NOMO-1 treated with DMSO at 0.1 percent for 48 hours (cell line): ENCODE measurements at regions not wholly inside any gene's neighbourhood (a gene's known extent, or its start where the extent isn't known, plus 50 kb on each side); places are given as distances from the start of the nearest gene placed in this dataset.

Source experiments
- DNase-seq: peaks from one replicate; lab custom pipeline; 2025; ENCODE audit not compliant: unreplicated experiment; lab: John Stamatoyannopoulos, UW

DNA sequence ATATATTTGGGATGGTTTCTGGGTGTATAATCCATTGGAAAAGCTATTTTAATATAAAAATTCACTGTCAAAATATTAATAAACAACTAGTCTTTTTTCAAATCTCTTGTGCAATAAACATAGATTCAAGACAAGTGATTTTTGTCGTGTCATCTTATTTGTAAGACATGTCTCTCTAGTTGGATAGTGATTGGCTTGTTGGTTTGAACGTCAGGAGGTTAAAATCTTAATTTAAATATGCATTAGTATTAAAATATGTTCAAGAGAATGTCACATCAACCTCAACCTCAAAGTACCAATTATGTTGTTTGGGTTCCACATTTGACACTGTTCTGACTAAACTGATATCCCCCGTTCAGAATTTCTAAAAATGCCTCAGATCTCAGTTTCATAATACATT lies 287.6 kb downstream of the CASP12 start:
- DNase-seq, result no peak

DNA sequence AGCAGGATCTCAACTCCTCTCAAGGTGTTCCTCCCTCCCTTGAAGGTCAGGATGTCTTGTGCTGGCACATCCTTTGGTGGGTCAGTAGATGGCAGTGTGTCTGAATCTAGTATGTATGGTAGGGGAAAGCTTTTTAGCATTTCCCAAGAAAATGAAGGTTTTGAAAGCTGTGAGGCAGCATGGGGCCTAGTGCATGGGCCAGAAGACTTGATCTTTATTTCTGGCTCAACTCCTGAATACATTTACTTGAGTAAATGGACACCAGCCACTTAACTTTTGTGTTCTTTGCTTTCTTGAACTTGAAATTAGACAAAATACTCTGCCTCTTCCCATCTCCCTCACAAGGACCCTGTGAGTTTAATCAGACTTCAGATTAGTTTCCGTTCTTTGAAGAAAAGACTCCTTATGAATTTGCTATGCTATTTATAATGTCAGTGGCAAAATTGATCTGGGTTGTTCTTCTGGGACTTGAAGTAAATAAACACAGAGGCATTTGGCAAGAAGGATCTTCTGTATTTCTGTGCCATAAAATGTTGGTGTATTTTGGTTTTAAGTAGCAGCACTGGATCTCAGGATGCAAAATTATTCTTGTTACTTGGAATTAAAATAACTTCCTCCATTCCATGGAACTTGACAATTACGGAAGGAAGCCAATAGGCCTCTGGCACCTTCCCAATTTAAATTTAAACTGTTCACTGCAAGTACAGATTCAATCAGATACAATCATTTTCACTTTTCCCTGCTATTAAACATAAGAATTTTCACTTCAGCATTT lies 288.8 kb downstream of the CASP12 start:
- peak; percentile 65 for DNase-seq

DNA sequence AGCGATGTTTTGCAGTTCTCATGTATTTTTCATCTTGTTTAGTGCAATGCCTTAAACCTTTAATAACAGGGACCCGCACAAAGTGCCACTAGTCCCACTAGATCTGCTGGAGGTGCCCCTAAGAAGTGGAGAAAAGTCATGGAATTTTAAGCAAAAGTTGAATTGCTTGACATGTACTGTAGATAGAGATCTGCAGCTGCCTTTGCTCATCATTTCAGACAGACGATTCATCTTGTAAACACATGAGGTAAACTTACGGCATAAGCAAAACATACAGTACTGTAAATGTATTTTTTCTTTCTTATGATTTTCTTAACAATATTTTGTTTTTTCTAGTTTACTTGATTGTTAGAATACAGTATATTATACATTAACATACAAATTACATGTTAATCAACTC lies 295.6 kb downstream of the CASP12 start:
- no peak for DNase-seq

DNA sequence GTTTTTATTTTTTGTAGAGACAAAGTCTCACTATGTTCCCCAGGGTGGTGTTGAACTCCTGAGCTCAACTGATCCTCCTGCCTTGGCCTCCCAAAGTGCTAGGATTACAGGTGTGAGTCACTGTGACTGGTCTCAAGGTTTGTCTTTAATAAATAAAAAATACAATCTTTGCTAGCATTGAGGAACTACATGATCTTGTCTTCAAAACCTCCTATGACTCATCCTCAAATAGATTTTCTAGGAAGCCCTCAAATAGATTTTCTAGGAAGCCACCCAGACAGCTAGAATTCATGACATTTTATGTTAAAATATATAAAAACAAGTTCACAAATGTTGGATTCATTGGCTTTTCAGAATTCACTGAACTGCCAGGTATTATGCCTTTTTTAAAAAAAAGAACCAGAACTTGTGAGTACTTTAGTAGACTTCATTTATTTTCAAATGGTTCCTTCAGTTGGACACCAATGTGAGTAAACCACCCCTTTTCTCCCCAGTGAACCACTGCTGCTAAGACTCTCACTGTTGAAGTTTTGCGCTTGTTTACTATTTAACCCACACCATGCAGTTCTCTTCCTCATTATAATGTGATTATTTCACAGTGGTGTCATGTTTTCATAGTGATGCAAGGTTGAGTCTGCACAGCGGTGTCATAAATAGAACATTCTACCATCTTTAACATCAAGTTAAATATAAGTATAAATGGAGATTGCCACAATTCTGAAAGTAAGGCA lies 303.9 kb downstream of the CASP12 start:
- DNase-seq, result no peak

DNA sequence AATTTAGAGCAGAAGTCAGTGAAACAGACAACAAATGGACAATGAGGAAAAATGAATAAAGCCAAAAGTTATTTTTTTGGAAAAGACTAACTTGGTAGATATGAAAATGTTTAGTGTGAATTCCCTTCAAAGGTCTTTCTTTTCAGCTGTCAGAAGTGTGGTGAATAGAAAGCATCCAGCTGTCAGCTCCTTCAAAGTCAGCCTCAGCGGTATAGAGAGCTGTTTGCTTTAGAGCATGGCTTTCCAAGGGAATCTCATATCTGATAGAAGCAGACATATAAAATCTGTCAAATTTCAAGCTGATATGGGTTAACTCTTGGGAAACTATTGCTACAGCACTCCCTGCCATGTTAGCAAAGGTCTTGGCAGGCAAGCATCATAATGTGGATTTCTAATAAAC lies 309.3 kb downstream of the CASP12 start:
- DNase-seq, result no peak

DNA sequence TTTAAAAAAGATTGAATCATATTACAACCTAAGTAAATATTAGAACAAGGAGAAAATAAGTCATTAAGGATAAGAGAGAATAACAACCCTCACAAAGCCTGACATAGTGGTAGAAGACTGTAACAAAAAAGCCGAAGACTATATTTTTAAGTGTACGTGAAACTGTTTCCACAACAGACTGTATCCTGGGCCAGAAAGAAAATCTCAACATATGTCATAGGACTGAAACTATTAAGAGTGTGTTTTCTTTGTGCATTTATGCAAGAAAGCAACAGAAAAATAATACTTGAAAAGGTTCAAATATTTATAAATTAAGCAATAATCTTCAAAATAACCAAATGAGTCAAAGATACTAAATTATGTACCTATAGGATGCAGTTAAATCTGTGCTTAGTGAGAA lies 309.8 kb downstream of the CASP12 start:
- DNase-seq, result no peak

DNA sequence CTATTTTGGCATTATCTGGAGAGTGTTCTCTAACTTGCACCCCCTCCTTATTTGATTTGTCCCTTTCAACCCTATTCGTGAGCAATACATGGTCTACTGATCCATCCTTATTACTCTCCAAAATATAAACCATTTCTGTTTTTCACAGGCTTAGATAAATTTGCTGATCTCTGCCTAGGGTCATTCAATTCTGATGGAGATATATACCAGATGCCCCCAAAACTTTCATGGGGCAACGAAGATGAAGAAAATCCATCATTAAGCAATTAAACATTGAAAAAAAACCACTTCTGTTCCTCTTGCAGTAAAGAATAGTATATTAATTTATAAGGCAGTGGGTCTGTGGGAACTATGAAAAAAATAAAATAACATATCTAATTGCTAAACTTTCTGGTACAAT lies 313.4 kb downstream of the CASP12 start:
- no peak for DNase-seq

DNA sequence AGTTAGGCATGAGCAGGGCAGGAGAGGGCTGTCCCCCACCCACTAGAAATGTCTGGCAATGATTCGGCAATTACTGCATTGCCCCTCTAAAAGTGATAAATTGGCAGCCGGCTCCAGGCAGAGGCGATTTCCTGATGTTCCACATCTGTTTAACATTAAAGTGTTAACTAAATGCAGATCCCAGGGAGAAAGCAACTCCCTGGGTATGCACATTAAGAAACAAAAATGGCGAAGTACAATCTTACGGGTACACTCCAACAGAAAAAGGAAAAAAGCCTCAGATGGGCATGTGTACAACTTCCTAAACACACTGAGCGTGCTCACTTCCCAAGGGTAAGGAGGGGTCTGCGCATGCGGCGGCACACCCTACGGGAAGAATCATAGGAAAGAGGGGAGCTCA lies 314.4 kb downstream of the CASP12 start:
- no peak for DNase-seq

DNA sequence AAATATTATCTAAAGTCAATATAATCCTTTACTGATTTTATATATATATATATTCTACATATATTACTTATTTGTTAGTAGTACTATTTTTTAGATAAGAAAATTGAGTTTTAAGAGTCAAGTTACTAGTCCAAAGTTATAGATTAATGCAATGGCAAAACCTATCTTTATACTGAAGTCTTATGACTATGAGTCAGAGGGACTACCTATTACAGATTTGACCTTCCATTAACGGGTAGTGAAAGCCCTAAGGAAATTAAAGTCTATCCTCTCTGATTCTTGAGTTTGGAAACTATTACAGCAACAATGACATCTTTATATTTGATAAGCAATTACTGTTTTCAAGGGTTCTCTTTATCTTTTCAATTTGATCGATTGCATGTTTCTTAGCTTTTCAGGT lies 315.8 kb downstream of the CASP12 start:
- DNase-seq, result no peak

DNA sequence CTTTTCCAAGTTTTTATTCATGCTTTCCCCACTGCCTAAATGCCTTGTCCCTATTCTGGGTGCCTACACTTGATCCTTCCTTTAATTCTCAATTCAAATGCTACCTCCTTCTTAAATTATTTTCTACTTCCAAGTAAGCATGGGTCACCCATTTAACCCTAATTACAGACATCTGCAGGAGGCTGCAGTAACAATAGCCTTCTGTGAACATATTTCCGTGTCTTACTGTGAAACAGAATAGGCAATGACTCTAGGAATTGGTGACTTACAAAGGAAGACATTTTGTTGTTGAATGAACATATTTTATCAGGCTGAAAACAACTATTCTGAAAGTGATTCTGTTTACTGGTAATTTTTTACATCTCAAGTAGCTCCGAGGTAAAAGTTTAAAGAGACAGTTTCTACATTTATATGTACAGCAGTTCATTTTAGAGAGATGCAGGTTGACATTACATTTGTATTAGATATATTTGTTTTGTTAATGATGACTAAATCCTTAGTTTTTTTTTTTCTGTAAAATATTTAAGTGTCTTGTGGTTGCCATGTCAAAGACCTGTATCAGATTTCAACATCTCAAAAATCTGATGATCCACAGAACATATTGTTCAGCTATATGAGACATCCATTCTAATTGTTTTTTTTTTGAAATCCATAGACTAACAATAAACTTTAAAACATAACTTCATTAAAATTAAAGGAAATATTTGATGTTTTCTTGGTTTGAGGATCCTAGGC lies 316.8 kb downstream of the CASP12 start:
- no peak for DNase-seq

DNA sequence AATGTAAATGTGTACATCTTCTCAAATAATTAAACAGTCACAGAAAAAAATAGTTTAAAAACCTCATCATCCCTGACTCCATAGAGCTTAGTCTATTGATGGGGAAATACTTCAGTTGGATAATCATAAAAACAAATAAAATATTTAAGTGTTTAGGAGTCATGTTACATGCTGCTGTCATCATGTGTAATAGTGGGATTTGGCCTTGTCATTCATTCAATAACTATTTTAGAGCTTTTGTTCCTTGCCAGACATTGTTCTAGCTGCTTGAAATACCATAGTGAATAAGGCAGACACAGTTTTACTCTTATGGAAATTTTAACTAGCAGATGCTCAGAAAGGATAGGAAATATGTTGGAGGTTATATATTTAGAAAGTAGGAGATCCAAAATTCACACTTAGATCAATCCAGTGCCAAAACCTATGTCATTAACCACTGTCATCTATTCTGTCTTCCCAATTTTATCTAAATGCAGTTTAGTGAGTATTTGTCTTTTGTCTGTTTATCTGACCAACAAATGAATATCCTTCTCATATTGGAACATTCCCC lies 324.7 kb downstream of the CASP12 start:
- no peak for DNase-seq

DNA sequence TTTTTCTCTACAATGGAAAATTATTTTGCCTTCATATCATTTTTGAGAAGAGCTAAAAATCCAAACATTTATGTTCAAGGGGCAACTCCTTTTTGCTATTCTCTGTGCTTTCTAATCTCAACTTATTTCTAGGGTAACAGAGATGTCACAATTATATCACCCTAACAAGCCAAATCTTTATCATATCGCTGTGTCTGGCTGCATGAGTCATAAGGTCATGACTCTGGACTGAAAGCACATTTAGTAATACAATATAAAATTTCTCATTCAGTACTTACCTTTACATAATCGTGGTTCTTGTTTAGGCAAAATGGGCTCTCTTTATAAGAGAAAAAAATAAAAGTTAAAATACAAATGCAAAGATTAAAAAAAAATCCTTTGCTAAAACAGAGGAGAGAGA lies 326.0 kb downstream of the CASP12 start:
- DNase-seq, result no peak

DNA sequence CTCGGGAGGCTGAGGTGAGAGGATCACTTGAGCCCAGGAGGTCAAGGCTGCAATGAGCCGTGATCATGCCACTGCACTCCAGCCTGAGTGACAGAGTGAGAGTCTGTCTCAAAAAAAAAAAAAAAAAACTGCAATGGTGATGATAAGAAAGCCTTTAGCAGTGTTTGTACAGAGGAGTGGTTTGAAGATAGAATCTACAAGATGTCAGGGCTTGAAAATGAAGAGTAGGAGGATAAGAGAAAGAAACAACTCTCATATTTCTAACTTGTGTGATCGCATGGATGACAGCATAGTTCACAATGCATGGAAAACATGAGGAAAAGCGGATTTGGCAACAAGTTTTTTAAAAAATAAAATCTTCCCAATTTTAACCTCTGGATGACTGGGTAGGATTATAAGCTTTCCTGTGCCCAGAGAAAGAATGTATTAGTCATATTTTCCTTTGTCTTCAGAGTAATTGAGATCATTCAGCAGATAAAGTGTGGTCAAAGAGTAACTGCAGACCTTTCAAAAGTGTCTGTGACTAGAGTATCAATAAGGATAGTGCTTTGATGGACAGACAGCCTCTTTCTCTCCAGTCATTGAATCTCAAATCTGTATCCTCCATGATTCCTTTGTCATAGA lies 328.1 kb downstream of the CASP12 start:
- DNase-seq, result no peak

DNA sequence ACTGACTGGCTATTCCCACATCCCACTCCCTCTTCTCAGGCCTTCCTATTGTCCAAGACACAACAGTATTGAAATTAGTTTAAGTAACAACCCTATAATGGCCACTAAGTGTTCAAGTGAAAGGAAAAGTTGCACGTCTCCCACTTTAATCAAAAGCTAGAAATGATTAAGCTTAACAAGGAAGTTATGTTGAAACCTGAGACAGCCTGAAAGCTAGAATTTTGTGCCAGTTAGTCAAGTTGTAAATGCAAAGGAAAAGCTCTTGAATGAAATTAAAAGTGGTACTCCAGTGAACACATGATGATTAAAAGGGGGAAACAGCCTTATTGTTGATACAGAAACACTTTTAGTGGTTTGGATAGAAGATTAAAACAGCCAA lies 332.7 kb downstream of the CASP12 start:
- no peak for DNase-seq

DNA sequence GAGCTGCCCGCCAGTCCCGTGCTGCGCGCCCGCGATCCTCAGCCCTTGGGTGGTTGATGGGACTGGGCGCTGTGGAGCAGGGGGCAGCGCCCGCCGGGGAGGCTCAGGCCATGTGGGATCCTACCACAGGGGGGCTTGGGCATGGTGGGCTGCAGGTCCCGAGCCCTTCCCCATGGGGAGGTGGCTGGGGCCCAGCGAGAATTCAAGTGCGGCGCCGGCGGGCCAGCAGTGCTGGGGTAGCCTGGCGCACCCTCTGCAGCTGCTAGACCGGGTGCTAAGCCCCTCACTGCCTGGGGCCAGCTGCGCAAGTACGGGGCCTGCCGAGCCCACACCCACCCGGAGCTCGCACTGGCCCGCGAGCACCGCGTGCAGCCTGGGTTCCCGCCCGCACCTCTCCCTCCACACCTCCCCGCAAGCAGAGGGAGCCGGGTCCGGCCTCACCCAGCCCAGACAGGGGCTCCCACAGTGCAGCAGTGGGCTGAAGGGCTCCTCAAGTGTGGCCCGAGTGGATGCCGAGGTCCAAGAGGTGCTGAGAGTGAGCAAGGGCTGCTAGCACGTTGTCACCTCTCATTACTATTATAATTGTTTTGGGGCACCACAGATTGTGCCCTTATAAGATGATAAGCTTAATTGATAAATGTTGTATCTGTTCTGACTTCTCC lies 333.2 kb downstream of the CASP12 start:
- DNase-seq, result no peak

DNA sequence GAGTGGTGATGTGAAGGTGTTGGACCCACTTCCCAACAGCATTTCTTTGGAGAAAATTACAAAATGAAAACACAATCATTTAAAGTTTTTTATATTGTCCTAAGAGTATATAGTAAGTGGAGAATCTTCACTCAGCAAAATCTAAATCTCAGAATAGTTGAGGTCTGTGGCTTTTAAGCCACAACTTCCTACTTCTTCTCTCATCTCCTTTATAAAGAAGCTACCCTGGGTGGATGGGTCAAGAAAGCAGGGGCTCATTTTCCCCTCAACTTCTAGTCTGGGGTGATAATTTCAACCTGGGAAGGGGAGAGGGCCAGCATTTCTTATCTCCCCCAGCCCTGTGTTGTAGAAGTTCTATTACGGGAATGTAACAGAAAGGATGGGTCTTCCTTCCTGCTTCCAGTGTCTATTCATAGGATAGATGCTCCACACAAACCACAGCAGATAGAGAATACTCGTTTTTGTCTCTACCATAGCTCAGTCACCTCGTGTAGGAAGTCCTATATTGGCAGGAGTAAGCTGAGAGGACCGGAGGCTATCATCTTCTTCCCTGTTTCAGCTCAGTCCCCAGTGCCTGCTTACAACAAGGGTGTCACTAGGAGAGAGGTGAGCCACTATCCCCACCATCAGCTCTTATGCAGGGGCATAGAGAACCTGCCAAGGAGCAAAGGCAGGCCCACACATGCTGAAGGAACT lies 341.5 kb downstream of the CASP12 start:
- DNase-seq, result peak; percentile 47

DNA sequence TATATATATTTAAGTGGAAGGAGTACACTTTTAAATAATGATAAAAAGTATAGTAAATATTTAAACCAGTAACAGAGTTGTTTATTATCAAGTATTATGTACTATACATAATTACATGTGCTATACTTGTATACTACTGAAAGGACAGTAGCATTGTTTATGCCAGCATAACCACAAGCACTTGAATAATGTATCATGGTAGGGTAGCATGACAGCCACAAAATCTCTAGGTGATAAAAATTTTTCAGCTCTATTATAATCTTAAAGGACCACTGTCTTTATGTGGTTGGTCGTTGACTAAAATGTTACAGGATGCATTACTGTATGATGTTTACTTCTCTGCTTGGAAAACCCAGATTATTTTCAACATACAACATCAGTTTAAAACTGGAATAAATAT lies 349.2 kb downstream of the CASP12 start:
- no peak for DNase-seq

DNA sequence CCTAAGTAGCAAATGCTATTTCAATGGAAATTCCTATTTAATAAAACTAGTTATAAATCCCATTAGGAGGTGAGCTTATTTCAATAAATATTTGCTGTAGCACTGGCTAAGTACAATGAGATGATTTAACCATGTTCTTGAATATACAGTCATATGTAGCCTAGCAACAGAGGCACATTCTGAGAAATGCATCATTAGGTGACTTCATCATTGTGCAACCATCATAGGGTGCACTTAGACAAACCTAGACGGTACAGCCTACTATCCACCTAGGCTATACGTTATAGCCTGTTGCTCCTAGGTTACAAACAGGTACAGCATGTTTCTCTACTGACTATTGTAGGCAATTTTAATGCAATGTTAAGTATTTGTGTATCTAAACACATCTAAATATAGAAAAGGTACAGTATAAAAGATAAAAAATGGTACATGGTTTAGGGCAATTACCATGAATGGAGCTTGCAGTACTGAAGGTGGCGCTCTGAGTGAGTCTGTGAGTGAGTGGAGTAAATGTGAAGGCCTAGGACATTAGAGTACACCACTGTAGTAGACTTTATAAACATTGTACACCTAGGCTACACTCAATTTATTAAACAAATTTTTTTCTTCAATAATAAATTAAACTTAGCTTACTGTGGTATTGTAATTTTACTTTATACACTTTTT lies 350.1 kb downstream of the CASP12 start:
- no peak for DNase-seq

DNA sequence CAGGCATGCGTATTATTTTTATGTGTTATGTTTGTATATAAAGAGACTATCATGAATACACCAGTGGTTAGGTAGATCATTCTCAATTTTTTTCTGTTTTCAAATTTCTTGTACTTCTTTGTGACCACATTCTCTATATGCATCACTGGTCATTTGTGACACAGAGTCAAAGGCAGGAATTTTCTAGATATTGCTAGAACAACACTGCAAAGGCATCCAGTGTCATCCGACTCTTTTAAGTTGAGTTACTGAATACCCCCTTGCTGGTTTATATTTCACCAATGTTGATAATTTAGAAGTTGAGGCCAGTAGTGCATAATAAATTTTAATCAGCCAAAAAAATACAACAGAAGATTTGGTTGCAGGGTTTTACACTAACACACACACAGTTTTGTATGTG lies 351.8 kb downstream of the CASP12 start:
- DNase-seq, result no peak

DNA sequence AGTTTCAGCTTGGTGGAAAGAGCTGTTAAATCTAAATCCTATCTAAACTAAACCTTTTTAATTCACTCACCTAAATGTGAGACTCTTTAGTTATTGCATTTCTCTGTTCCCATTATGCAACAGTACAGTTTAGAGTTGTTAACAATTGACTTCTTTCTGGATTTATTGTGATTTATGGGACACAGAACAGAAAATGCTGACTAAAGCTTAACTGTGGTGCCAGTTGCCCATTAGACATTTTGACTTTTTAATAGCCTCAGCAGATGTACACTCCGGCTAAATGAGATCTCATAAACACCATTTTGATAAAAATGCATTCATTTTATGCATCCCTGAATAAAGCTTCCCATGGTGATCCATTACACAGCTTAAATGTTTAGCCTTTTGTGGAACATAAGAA lies 356.6 kb downstream of the CASP12 start:
- no peak for DNase-seq
